Liver (tissue), 8 donors: ENCODE measurements at regions not wholly inside any gene's neighbourhood (a gene's known extent, or its start where the extent isn't known, plus 50 kb on each side); places are given as distances from the start of the nearest gene placed in this dataset.

Experiments
- DNase-seq: peaks from one replicate; pipeline ENCODE4 v3.0.0-alpha.2; 2017; ENCODE audit warnings: low spot score
- H3K27ac ChIP-seq, 2 donors: one replicate each; pipeline ENCODE4 v1.7.0; 2013; ENCODE audit warnings: inconsistent platforms in 2 of 2, low read length in 2 of 2, control low read depth in 1 of 2, low read depth in 1 of 2, mild to moderate bottlenecking in 1 of 2
- H3K27me3 ChIP-seq, 4 donors: one replicate each; pipeline versions ENCODE4 v1.6.1 to v1.7.0; 2013; ENCODE audit warnings: low read length in 3 of 4, inconsistent platforms in 1 of 4, mild to moderate bottlenecking in 1 of 4, moderate library complexity in 1 of 4; ENCODE audit not compliant: control insufficient read depth in 4 of 4, insufficient read depth in 4 of 4
- H3K36me3 ChIP-seq, 4 donors: one replicate each; pipeline versions ENCODE4 v1.6.1 to v1.7.0; 2013; ENCODE audit warnings: low read length in 3 of 4, mild to moderate bottlenecking in 3 of 4, low read depth in 1 of 4, moderate library complexity in 1 of 4; ENCODE audit not compliant: control insufficient read depth in 4 of 4, insufficient read depth in 3 of 4
- H3K4me1 ChIP-seq, 4 donors: one replicate each; pipeline versions ENCODE4 v1.6.1 to v1.7.0; 2013; ENCODE audit warnings: low read length in 3 of 4, mild to moderate bottlenecking in 3 of 4, moderate library complexity in 1 of 4; ENCODE audit not compliant: control insufficient read depth in 4 of 4, insufficient read depth in 4 of 4
- H3K4me3 ChIP-seq, 3 donors: one replicate each; pipeline versions ENCODE4 v1.6.1 to v1.7.0; 2013; ENCODE audit warnings: low read length in 3 of 3, control low read depth in 1 of 3, low read depth in 1 of 3, mild to moderate bottlenecking in 1 of 3
- H3K9ac ChIP-seq, 2 donors: one replicate each; pipeline ENCODE4 v1.7.0; 2013; ENCODE audit warnings: low read length in 2 of 2, mild to moderate bottlenecking in 2 of 2, moderate library complexity in 2 of 2, control low read depth in 1 of 2, low read depth in 1 of 2
- H3K9me3 ChIP-seq, 4 donors: one replicate each; pipeline versions ENCODE4 v1.6.1 to v1.7.0; 2013; ENCODE audit warnings: low read length in 3 of 4; ENCODE audit not compliant: control insufficient read depth in 4 of 4
- FOXA1 ChIP-seq: IDR thresholded peaks from 2 replicates; pipeline ENCODE4 v1.6.1; 2016; ENCODE audit warnings: antibody characterized with exemption
- GABPA ChIP-seq, 2 donors: IDR thresholded peaks in 1 of 2; conservative IDR thresholded peaks in 1 of 2; 2 replicates each; pipeline ENCODE4 v1.6.1; 2016; ENCODE audit warnings: antibody characterized with exemption in 2 of 2, mild to moderate bottlenecking in 1 of 2, moderate library complexity in 1 of 2
- HNF4A ChIP-seq, 2 donors: conservative IDR thresholded peaks; 2 replicates each; pipeline ENCODE4 v1.6.1; 2016; ENCODE audit warnings: antibody characterized with exemption in 2 of 2, mild to moderate bottlenecking in 2 of 2
- JUND ChIP-seq, 2 donors: IDR thresholded peaks; 2 replicates each; pipeline ENCODE4 v1.6.1; 2016; ENCODE audit warnings: antibody characterized with exemption in 2 of 2
- NR2F2 ChIP-seq: IDR thresholded peaks from 2 replicates; pipeline ENCODE4 v1.6.1; 2016; ENCODE audit warnings: antibody characterized with exemption
- RAD21 ChIP-seq, 2 donors: IDR thresholded peaks; 2 replicates each; pipeline ENCODE4 v1.6.1; 2016; ENCODE audit warnings: antibody characterized with exemption in 2 of 2, mild to moderate bottlenecking in 2 of 2
- RXRA ChIP-seq, 2 donors: IDR thresholded peaks; 2 replicates each; pipeline ENCODE4 v1.6.1; 2017 to 2018; ENCODE audit warnings: antibody characterized with exemption in 2 of 2, mild to moderate bottlenecking in 1 of 2
- TAF1 ChIP-seq: conservative IDR thresholded peaks from 2 replicates; pipeline ENCODE4 v1.6.1; 2016; ENCODE audit warnings: antibody characterized with exemption, mild to moderate bottlenecking
- WGBS: extraction: QIAGEN DNeasy Blood & Tissue Kit; methylation state at CpG from one replicate; pipeline ENCODE4 v1.1.7; 2013; 5-methylcytosine and 5-hydroxymethylcytosine counted together
- TF ChIP-seq, protein P1 (sequence below): fragments of 150-350 bp; IDR thresholded peaks from 2 replicates; pipeline ENCODE4 v1.5.1; 2017; ENCODE audit warnings: improper control_type of control experiment, low read depth, low read length; ENCODE audit not compliant: missing input control
- TF ChIP-seq, protein P2 (sequence below): IDR thresholded peaks from 2 replicates; pipeline ENCODE4 v1.6.1; 2016; ENCODE audit warnings: antibody characterized with exemption
- TF ChIP-seq, protein P3 (sequence below): IDR thresholded peaks from 2 replicates; pipeline ENCODE4 v1.6.1; 2016; ENCODE audit warnings: antibody characterized with exemption
- TF ChIP-seq, protein P4 (sequence below): IDR thresholded peaks from 2 replicates; pipeline ENCODE4 v1.6.1; 2016; ENCODE audit warnings: antibody characterized with exemption
- donor health status: healthy.
- donor health status: healthy.
- donor health status: healthy.
- donor health status: healthy.
- donor health status: healthy.

DNA sequence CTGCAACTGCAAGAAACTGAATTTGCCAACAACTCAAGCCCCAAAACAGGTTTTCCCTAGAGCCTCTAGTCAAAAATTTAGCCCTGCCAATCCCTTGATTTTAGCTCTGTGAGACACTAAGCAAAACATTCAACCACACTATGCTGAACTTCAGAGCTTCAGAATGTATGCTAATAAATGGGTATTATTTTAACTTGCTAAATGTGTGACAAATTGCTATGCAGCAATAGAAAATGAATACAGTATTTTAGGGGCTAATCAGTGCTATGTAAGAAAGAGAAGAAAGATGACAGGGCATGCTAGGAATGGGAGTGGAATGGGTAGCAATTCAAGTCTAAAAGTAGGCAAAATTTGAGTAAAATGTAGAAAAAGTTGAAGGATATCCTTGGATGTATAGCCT, 223.9 kb upstream of the NOL4 start:
- H3K9me3 ChIP-seq: no peaks in the 10 kb centered on the region
- H3K9ac ChIP-seq: no peak overlapping the region
- H3K27ac ChIP-seq: no peak overlapping the region
- H3K4me1 ChIP-seq: no peaks in the 10 kb centered on the region
- H3K36me3 ChIP-seq: no peaks in the 10 kb centered on the region
- H3K4me3 ChIP-seq: no peak overlapping the region
- TF ChIP-seq, protein P1, sequence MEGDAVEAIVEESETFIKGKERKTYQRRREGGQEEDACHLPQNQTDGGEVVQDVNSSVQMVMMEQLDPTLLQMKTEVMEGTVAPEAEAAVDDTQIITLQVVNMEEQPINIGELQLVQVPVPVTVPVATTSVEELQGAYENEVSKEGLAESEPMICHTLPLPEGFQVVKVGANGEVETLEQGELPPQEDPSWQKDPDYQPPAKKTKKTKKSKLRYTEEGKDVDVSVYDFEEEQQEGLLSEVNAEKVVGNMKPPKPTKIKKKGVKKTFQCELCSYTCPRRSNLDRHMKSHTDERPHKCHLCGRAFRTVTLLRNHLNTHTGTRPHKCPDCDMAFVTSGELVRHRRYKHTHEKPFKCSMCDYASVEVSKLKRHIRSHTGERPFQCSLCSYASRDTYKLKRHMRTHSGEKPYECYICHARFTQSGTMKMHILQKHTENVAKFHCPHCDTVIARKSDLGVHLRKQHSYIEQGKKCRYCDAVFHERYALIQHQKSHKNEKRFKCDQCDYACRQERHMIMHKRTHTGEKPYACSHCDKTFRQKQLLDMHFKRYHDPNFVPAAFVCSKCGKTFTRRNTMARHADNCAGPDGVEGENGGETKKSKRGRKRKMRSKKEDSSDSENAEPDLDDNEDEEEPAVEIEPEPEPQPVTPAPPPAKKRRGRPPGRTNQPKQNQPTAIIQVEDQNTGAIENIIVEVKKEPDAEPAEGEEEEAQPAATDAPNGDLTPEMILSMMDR: no peak
- no peaks in the 10 kb centered on the region for H3K27me3 ChIP-seq
- DNase-seq: no peak

DNA sequence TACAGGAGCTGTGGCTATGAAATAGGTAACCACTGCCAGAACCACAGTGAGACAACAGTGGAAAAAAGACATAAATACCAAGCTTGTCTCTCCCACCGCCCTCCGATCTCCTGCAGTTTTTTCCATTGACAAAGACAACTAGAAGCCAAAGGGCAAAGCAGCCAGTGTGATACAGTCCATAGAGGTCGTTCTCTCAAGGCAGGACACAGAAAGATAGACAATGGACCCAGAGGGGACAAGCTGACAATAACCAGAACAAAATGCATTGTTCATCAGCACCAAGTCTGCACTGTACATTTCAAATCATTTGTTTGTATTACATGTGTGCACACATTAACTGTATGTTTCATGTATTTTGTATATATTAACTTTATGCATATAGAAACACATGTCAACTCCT, 233.0 kb upstream of the NOL4 start:
- WGBS: 87% methylated on average over 3 of the region's 3 CpGs
- Histone ChIP-seq H3K4me1 (no peaks in the 10 kb centered on the region), H3K4me3 (no peak overlapping the region), H3K9ac (no peak overlapping the region), H3K36me3 (no peaks in the 10 kb centered on the region), H3K9me3 (no peaks in the 10 kb centered on the region), H3K27ac (no peak overlapping the region), H3K27me3 (no peaks in the 10 kb centered on the region)
- DNase-seq: no peak
- TF ChIP-seq NR2F2 (no peak), RAD21 (IDR thresholded peaks at IDR 0.05) (no peak)
- TF ChIP-seq, protein P2, sequence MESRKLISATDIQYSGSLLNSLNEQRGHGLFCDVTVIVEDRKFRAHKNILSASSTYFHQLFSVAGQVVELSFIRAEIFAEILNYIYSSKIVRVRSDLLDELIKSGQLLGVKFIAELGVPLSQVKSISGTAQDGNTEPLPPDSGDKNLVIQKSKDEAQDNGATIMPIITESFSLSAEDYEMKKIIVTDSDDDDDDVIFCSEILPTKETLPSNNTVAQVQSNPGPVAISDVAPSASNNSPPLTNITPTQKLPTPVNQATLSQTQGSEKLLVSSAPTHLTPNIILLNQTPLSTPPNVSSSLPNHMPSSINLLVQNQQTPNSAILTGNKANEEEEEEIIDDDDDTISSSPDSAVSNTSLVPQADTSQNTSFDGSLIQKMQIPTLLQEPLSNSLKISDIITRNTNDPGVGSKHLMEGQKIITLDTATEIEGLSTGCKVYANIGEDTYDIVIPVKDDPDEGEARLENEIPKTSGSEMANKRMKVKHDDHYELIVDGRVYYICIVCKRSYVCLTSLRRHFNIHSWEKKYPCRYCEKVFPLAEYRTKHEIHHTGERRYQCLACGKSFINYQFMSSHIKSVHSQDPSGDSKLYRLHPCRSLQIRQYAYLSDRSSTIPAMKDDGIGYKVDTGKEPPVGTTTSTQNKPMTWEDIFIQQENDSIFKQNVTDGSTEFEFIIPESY: no peak
- TF ChIP-seq, protein P1: no peak

DNA sequence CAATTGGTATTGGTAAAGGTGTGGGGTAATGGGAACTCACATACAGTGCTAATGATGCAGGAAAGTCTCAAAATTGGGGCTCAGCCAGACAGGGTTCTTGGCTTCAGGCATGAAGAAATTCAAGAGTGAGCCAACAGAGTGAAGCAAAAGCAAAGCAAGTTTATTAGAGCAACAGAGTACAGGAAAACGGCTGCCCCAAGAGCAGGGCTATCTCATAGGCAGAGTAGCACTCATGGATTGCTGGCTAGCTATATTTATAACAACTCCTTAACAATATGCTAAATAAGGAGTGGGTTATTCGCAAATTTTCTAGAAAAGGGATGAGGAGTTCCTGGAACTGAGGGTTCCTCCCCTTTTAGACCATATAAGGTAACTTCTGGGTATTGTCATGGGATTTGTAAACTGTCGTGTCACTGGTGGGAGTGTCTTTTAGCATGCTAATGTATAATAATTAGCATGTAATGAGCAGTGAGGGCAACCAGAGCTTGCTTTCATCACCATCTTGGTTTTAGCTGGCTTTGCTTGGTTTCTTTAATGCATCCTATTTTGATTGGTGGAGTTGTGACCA, 233.8 kb upstream of the NOL4 start:
- H3K9ac ChIP-seq: no peak overlapping the region
- TF ChIP-seq RAD21 (IDR thresholded peaks at IDR 0.05) (no peak), GABPA (IDR thresholded peaks at IDR 0.05 in 1 of 2, conservative IDR thresholded peaks at IDR 0.05 in 1 of 2) (no peak), RXRA (IDR thresholded peaks at IDR 0.05) (no peak), NR2F2 (no peak), JUND (IDR thresholded peaks at IDR 0.05) (no peak), FOXA1 (no peak), TAF1 (no peak), HNF4A (conservative IDR thresholded peaks at IDR 0.05) (no peak)
- TF ChIP-seq, protein P2: no peak
- TF ChIP-seq, protein P3, sequence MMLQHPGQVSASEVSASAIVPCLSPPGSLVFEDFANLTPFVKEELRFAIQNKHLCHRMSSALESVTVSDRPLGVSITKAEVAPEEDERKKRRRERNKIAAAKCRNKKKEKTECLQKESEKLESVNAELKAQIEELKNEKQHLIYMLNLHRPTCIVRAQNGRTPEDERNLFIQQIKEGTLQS: no peak
- TF ChIP-seq, protein P4, sequence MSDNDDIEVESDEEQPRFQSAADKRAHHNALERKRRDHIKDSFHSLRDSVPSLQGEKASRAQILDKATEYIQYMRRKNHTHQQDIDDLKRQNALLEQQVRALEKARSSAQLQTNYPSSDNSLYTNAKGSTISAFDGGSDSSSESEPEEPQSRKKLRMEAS: no peak
- H3K9me3 ChIP-seq: no peaks in the 10 kb centered on the region
- H3K4me1 ChIP-seq: no peaks in the 10 kb centered on the region
- no peak overlapping the region for H3K27ac ChIP-seq
- H3K36me3 ChIP-seq: no peaks in the 10 kb centered on the region
- no peak overlapping the region for H3K4me3 ChIP-seq
- DNase-seq: no peak
- 78% methylated on average over 3 of the region's 3 CpGs for WGBS
- no peaks in the 10 kb centered on the region for H3K27me3 ChIP-seq
